ENCODE measurements at regions not wholly inside any gene's neighbourhood (a gene's known extent, or its start where the extent isn't known, plus 50 kb on each side); places are given as distances from the start of the nearest gene placed in this dataset.
"Not testable (repeated sequence)": the region's sequence is repeated elsewhere in the genome, so short reads cannot be mapped to it uniquely, and the experiment has no call there.

DNA sequence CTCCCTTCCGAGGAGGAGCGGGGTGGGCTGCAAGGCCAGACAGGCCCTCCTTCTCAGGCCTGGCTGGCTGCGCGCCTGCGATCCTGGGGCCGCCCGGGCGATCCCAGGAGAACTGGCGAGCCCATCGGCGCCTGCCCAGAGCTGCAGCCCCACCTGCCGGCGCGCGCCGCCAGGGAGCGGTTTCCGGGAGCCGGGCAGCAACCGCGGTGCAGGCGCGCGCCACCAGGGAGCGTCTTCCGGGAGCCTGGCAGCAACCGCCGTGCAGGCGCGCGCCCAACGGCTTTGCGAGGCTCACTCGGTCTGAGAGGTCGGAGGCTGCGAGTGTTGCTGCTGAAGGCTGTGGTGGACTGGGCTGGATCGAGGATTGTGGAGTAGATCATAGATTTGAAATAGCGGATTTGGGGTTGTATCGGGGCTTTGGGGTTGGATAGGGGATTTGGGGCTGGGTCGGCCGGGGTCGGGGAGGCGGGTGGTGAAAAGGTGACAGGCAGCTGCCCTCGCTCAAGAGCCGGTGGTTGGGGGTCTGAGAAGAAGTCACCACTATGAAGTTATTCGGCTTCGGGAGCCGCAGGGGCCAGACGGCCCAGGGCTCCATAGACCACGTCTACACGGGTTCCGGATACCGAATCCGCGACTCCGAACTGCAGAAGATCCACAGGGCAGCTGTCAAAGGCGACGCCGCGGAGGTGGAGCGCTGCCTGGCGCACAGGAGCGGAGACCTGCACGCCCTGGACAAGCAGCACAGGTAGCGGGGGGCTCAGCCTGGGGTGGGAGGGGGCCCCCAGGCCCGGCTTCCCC, 668.9 kb downstream of the SPATA31A6 start:
- ATAC-seq (ENCODE audit: low FRiP score); DNase-seq (ENCODE audit: low spot score): not testable (repeated sequence)

DNA sequence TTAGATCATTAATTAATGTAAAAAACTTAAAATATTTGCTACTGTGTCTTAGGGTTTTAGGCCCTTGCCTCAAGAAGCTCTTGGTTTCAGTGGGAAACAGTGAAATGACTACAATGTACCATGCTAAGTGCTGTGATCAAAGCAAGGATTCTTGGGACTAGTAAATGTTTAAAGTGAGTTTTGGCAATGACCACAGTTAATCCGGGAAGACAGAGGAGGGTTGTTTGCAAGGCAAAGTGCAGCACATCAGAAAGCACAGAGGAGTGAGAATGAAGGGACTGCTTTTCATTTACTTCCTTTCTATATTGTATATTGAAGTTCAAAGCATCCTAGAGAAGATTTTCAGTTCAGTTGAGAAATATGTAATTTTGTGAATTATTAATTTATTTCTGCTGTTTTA, 676.7 kb downstream of the SPATA31A6 start:
- DNase-seq (ENCODE audit: low spot score); ATAC-seq (ENCODE audit: low FRiP score): not testable (repeated sequence)

DNA sequence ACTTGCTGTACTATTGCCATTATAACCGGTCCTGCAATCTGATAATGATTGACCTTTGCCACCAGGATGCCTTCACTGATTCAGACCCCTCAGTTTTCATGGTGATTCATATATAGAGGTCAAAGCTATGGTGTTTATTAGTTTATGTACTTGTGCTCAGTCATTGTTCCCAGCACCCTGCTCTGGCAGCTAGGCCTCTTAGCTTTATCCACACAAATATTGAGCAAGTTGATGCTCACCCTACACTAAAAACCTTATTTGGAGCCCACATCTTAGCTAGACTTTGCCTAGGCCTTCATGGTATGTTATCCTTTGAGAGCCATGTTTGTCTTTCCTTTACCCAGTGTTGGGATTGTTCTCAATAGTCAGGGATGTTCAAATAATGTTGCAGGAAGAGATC, 679.0 kb downstream of the SPATA31A6 start:
- ATAC-seq (ENCODE audit: low FRiP score); DNase-seq (ENCODE audit: low spot score): not testable (repeated sequence)

Data from omental fat pad (tissue), 1 donor.